Ovary (tissue), 7 donors: ENCODE measurements at regions not wholly inside any gene's neighbourhood (a gene's known extent, or its start where the extent isn't known, plus 50 kb on each side); places are given as distances from the start of the nearest gene placed in this dataset.

Experiments used
- DNase-seq, 5 donors: peaks; one replicate each; pipeline ENCODE4 v3.0.0-alpha.2; 2019 to 2020
- H3K27ac ChIP-seq, 2 donors: fragments of 200-600 bp; one replicate each; pipeline versions ENCODE4 v1.5.1 to v1.8.0; 2019 to 2022
- H3K27me3 ChIP-seq: fragments of 200-600 bp; one replicate; pipeline ENCODE4 v1.8.0; 2022
- H3K36me3 ChIP-seq: fragments of 200-600 bp; sonication (generic); one replicate; pipeline ENCODE4 v1.5.1; 2019
- H3K4me1 ChIP-seq: one replicate; pipeline ENCODE4 v1.8.1; 2013; ENCODE audit warnings: mild to moderate bottlenecking, moderate library complexity; ENCODE audit not compliant: insufficient read depth
- H3K4me3 ChIP-seq: fragments of 200-600 bp; sonication (generic); one replicate; pipeline ENCODE4 v1.5.1; 2017
- H3K9me3 ChIP-seq, 2 donors: fragments of 200-600 bp in 1 of 2; sonication (generic) in 1 of 2; one replicate each; pipeline versions ENCODE4 v1.5.1 to v1.8.1; 2013 to 2019; ENCODE audit warnings: mild to moderate bottlenecking in 1 of 2, moderate library complexity in 1 of 2
- CTCF ChIP-seq, 3 donors: fragments of 450-650 bp in 2 of 3; fragments of 200-600 bp in 1 of 3; IDR thresholded peaks; one replicate each; pipeline versions ENCODE4 v1.5.1 to v1.8.0; 2016 to 2022; ENCODE audit warnings: antibody characterized with exemption in 3 of 3, mild to moderate bottlenecking in 1 of 3
- EP300 ChIP-seq: sonication (generic); formaldehyde crosslinking; IDR thresholded peaks from one replicate; pipeline ENCODE4 v1.6.1; 2017; ENCODE audit warnings: antibody characterized with exemption
- POLR2A ChIP-seq: fragments of 450-650 bp; IDR thresholded peaks from one replicate; pipeline ENCODE4 v1.6.1; 2017; ENCODE audit warnings: antibody characterized with exemption, mild to moderate bottlenecking, moderate library complexity
- WGBS, 3 donors: extraction: QIAGEN DNeasy Blood & Tissue Kit in 1 of 3; methylation state at CpG; one replicate each; pipeline versions ENCODE4 v1.1.5 to v1.1.7; 2013 to 2017; 5-methylcytosine and 5-hydroxymethylcytosine counted together
- intact Hi-C, 4 donors: fragments of 100-400 bp; cut with DNase I; formaldehyde crosslinking; loops; one replicate each; pipeline versions ENCODE4 v1.11.0 to v1.15.1; 2022 to 2023
- donor health status: DM: no; HTN: no; CAD: no; lungs with moderate emphysema.
- donor health status: DM: no; HTN: no; CAD: no.
- donor health status: Bipolar disorder and iron deficiency.
- donor health status: DM: no; HTN: no; CAD: no.
- donor health status: DM: yes; HTN: yes; CAD: no.

GRCh38 chr16:9322769-9323168 lies 231.3 kb downstream of the HAPSTR1 start:
- Histone ChIP-seq H3K27me3 (no peaks in the 10 kb centered on the region), H3K27ac (no peak overlapping the region), H3K36me3 (no peaks in the 10 kb centered on the region), H3K9me3 (no peaks in the 10 kb centered on the region), H3K4me3 (no peak overlapping the region), H3K4me1 (no peaks in the 10 kb centered on the region)
- no peak for DNase-seq
- intact Hi-C loops: no loop called here
- 62 to 72% (median 69%) methylated on average over 3 of the region's 3 CpGs for WGBS, 3 donors
- TF ChIP-seq POLR2A: no peak
- TF ChIP-seq CTCF (IDR thresholded peaks at IDR 0.05): no peak
- no peak for TF ChIP-seq EP300

- intact Hi-C loops: no loop called here
- Histone ChIP-seq H3K4me1 (no peaks in the 10 kb centered on the region), H3K36me3 (no peaks in the 10 kb centered on the region), H3K9me3 (no peaks in the 10 kb centered on the region), H3K27ac (no peak overlapping the region), H3K27me3 (no peaks in the 10 kb centered on the region), H3K4me3 (no peak overlapping the region)
- TF ChIP-seq EP300: no peak
- no peak for TF ChIP-seq POLR2A
- no peak for TF ChIP-seq CTCF (IDR thresholded peaks at IDR 0.05)
- 42 to 46% (median 44%) methylated on average over 4 of the region's 4 CpGs for WGBS, 3 donors
- no peak for DNase-seq
Observed at GRCh38 chr16:9323170-9323569, 231.7 kb downstream of the HAPSTR1 start.

- 59 to 77% (median 66%) methylated on average over 5 of the region's 5 CpGs for WGBS, 3 donors
Observed at GRCh38 chr16:9327253-9327652, 235.8 kb downstream of the HAPSTR1 start.

GRCh38 chr16:9328411-9328810 lies 237.0 kb downstream of the HAPSTR1 start:
- no peak for TF ChIP-seq CTCF (IDR thresholded peaks at IDR 0.05)
- TF ChIP-seq EP300: no peak
- no peak for TF ChIP-seq POLR2A
- Histone ChIP-seq H3K4me3 (no peak overlapping the region), H3K27me3 (no peaks in the 10 kb centered on the region), H3K27ac (no peak overlapping the region), H3K36me3 (no peaks in the 10 kb centered on the region), H3K4me1 (no peaks in the 10 kb centered on the region), H3K9me3 (no peaks in the 10 kb centered on the region)
- no peak for DNase-seq
- intact Hi-C loops: no loop called here
- WGBS, 3 donors: 44 to 53% (median 52%) methylated on average over 4 of the region's 4 CpGs

More at GRCh38 chr16:9327253-9327652, 235.8 kb downstream of the HAPSTR1 start:
- Histone ChIP-seq H3K4me1 (no peaks in the 10 kb centered on the region), H3K27me3 (no peaks in the 10 kb centered on the region), H3K27ac (no peak overlapping the region), H3K9me3 (no peaks in the 10 kb centered on the region), H3K36me3 (no peaks in the 10 kb centered on the region), H3K4me3 (no peak overlapping the region)
- no peak for DNase-seq
- intact Hi-C loops: no loop called here
- TF ChIP-seq EP300 (no peak), CTCF (IDR thresholded peaks at IDR 0.05) (no peak), POLR2A (no peak)

GRCh38 chr16:9330095-9330494 lies 238.7 kb downstream of the HAPSTR1 start:
- WGBS, 3 donors: 63 to 67% (median 64%) methylated on average over 7 of the region's 7 CpGs
- Histone ChIP-seq H3K4me3 (no peak overlapping the region), H3K27me3 (no peaks in the 10 kb centered on the region), H3K4me1 (no peaks in the 10 kb centered on the region), H3K36me3 (no peaks in the 10 kb centered on the region), H3K9me3 (no peaks in the 10 kb centered on the region), H3K27ac (no peak overlapping the region)
- intact Hi-C loops: no loop called here
- no peak for DNase-seq
- TF ChIP-seq CTCF (IDR thresholded peaks at IDR 0.05): no peak
